A549 (cell line): ENCODE measurements at regions not wholly inside any gene's neighbourhood (a gene's known extent, or its start where the extent isn't known, plus 50 kb on each side); places are given as distances from the start of the nearest gene placed in this dataset.

Experiments used
- CTCF ChIP-seq: fragments of >200 bp; sonication (Bioruptor Twin); formaldehyde crosslinking; IDR thresholded peaks from 3 replicates; pipeline ENCODE4 v1.5.1; 2016
- EHMT2 ChIP-seq: fragments of 200-600 bp; sonication (generic); IDR thresholded peaks from 2 replicates; pipeline ENCODE4 v1.6.1; 2016; ENCODE audit warnings: antibody characterized with exemption, low read depth, mild to moderate bottlenecking, moderate library complexity
- EP300 ChIP-seq, 2 experiments: fragments of >200 bp; sonication (Bioruptor Twin); formaldehyde crosslinking; IDR thresholded peaks; 2 replicates in 1 of 2; 3 replicates in 1 of 2; pipeline ENCODE4 v1.6.1; 2016 to 2017
- HMGXB4 ChIP-seq: fragments of 250-450 bp; sonication (Bioruptor Pico); IDR thresholded peaks from 2 replicates; pipeline ENCODE4 v1.5.0; 2021; ENCODE audit warnings: mild to moderate bottlenecking, moderate library complexity, borderline replicate concordance
- MAX ChIP-seq: IDR thresholded peaks from 2 replicates; pipeline ENCODE4 v1.6.1; 2012
- NFE2L2 ChIP-seq: fragments of 150-350 bp; conservative IDR thresholded peaks from 2 replicates; pipeline ENCODE4 v1.6.1; 2014; ENCODE audit warnings: low read length
- POLR2A ChIP-seq: IDR thresholded peaks from 2 replicates; pipeline ENCODE4 v1.6.1; 2012; ENCODE audit warnings: mild to moderate bottlenecking, low read length
- RARB ChIP-seq: fragments of 250-450 bp; sonication (Bioruptor Pico); IDR thresholded peaks from 2 replicates; pipeline ENCODE4 v1.8.0; 2021; ENCODE audit warnings: mild to moderate bottlenecking, moderate library complexity
- RCOR1 ChIP-seq: fragments of 150-350 bp; IDR thresholded peaks from 2 replicates; pipeline ENCODE4 v1.6.1; 2014; ENCODE audit warnings: antibody characterized with exemption, low read length, low read depth
- RNF2 ChIP-seq: fragments of 200-600 bp; sonication (generic); IDR thresholded peaks from 2 replicates; pipeline ENCODE4 v1.6.1; 2016; ENCODE audit warnings: low read depth, mild to moderate bottlenecking, antibody characterized with exemption, moderate library complexity, borderline replicate concordance
- SMC3 ChIP-seq: fragments of >200 bp; sonication (Bioruptor Twin); formaldehyde crosslinking; IDR thresholded peaks from 3 replicates; pipeline ENCODE4 v1.6.1; 2018; ENCODE audit warnings: inconsistent platforms

GRCh38 chr9:29440449-29440848, 1867.2 kb upstream of the C9orf72 start:
- TF ChIP-seq CTCF (no peak), RNF2 (no peak), SMC3 (no peak), EP300 (IDR thresholded peaks at IDR 0.05) (no peak), MAX (no peak), EHMT2 (no peak), RCOR1 (no peak), HMGXB4 (CRISPR knock-in tag) (no peak), RARB (CRISPR knock-in tag) (no peak), NFE2L2 (no peak), POLR2A (no peak)
